Type B pancreatic cell (in vitro differentiated cells): ENCODE measurements at regions not wholly inside any gene's neighbourhood (a gene's known extent, or its start where the extent isn't known, plus 50 kb on each side); places are given as distances from the start of the nearest gene placed in this dataset.

Source experiments
- DNase-seq: peaks from one replicate; pipeline ENCODE4 v3.0.0; 2021; ENCODE audit warnings: mixed read lengths; ENCODE audit not compliant: unreplicated experiment; ENCODE audit errors: extremely low spot score
- H3K27ac Mint-ChIP-seq: 2 replicates; pipeline ENCODE4 v1.8.0; 2021; ENCODE audit warnings: mild to moderate bottlenecking, mixed read lengths
- H3K27me3 Mint-ChIP-seq: 2 replicates; pipeline ENCODE4 v1.8.0; 2021; ENCODE audit warnings: mixed read lengths
- H3K36me3 Mint-ChIP-seq: 2 replicates; pipeline ENCODE4 v1.8.0; 2021; ENCODE audit warnings: mixed read lengths
- H3K4me1 Mint-ChIP-seq: one replicate; pipeline ENCODE4 v1.8.0; 2021; ENCODE audit warnings: mixed read lengths; ENCODE audit not compliant: unreplicated experiment
- H3K4me3 Mint-ChIP-seq: 2 replicates; pipeline ENCODE4 v1.8.0; 2021; ENCODE audit warnings: mild to moderate bottlenecking, mixed read lengths
- H3K9me3 Mint-ChIP-seq: 2 replicates; pipeline ENCODE4 v1.8.0; 2021; ENCODE audit warnings: mixed read lengths
- TF ChIP-seq, protein P1 (sequence below): fragments of 200-600 bp; sonication (generic); conservative IDR thresholded peaks from 2 replicates; pipeline ENCODE4 v1.5.0; 2021; ENCODE audit warnings: antibody characterized with exemption, mild to moderate bottlenecking

DNA sequence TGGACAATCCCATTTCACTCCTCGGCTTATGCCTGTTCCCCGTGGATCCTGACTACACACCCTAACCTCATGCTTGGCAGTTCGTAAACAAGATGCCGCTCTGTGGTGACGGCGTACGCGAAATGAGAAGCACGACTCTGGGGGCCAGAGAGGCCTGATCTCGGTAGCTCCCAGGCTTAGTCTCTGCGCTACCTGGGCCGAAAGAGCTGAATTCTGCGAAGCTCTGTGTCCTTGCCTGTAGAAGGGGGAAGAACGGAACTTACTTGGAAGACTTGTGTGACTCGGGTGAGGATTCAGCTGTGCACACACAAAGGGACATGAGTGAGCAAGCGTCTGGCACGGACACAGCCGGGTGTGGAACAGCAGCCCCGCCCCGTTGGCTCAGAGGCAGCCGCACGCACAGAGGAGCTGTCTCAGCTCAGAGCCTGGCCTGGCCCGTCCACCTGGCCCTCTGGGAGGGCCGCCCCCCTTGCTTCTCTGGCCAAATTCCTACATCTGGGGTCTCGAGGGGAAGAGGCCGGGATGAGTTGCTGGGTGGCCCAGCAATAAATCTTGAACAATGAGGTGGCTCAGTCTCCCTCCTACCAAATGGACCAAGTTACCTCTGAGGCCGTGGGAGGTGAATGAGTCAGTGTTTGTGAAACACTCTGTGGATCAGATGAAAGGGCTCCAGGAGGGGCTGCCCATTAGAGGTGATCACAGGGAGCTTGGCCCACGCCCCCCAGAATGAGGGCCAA lies 83.8 kb downstream of the PDGFA start:
- Mint-ChIP-seq H3K27ac (peak overlapping the region; percentile 93), H3K4me3 (peak overlapping the region; percentile 69)
- no peak for DNase-seq

DNA sequence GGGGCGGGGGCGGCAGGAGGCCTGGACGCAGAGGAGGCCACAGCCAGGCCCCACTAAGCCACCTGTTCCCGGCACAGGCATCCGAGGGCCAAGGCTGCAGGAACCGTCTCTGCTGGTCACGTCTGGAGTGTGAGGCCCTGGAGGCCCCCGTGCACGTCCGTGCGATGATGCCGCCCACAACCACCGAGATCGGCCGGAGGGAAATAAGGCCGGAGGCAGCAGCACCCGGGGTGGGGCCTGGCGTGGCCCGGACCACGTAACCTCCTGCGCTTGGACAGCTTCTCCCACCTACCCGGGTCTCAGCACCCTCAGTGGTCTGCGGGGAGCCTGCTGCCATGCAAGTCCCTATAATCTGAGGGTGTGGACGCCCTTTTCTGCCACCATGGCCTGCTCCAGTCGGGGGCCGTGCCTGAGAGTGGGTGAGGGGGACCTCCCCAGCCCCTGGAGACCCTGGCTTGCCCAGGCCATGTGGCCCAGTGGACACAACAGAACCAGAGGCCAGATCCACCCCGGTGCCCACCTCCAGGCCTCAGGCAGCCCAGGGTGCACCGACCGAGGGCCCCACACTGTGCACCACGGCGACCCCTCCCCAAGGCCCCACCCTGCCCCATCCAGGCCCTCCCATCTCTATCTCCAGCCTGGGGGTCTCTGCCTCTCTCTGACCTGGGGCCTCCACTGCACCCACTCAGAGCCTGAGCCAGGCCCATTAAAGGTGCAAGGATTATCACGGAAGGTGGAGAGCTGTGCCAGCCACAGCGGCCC lies 83.1 kb downstream of the PDGFA start:
- Mint-ChIP-seq H3K4me1 (peaks cover 22% of the 10 kb centered on the region), H3K27me3 (peaks cover 16% of the 10 kb centered on the region), H3K9me3 (peaks cover 5% of the 10 kb centered on the region), H3K27ac (peak overlapping the region; percentile 43), H3K36me3 (no peaks in the 10 kb centered on the region), H3K4me3 (peak overlapping the region; percentile 45)
- TF ChIP-seq, protein P1, sequence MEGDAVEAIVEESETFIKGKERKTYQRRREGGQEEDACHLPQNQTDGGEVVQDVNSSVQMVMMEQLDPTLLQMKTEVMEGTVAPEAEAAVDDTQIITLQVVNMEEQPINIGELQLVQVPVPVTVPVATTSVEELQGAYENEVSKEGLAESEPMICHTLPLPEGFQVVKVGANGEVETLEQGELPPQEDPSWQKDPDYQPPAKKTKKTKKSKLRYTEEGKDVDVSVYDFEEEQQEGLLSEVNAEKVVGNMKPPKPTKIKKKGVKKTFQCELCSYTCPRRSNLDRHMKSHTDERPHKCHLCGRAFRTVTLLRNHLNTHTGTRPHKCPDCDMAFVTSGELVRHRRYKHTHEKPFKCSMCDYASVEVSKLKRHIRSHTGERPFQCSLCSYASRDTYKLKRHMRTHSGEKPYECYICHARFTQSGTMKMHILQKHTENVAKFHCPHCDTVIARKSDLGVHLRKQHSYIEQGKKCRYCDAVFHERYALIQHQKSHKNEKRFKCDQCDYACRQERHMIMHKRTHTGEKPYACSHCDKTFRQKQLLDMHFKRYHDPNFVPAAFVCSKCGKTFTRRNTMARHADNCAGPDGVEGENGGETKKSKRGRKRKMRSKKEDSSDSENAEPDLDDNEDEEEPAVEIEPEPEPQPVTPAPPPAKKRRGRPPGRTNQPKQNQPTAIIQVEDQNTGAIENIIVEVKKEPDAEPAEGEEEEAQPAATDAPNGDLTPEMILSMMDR = no peak
- DNase-seq = no peak

More for the DNA sequence above, 83.8 kb downstream of the PDGFA start:
- H3K36me3 Mint-ChIP-seq = no peaks in the 10 kb centered on the region
- peaks cover 16% of the 10 kb centered on the region for H3K27me3 Mint-ChIP-seq
- peaks cover 5% of the 10 kb centered on the region for H3K9me3 Mint-ChIP-seq
- peaks cover 22% of the 10 kb centered on the region for H3K4me1 Mint-ChIP-seq
- TF ChIP-seq, protein P1 = no peak

DNA sequence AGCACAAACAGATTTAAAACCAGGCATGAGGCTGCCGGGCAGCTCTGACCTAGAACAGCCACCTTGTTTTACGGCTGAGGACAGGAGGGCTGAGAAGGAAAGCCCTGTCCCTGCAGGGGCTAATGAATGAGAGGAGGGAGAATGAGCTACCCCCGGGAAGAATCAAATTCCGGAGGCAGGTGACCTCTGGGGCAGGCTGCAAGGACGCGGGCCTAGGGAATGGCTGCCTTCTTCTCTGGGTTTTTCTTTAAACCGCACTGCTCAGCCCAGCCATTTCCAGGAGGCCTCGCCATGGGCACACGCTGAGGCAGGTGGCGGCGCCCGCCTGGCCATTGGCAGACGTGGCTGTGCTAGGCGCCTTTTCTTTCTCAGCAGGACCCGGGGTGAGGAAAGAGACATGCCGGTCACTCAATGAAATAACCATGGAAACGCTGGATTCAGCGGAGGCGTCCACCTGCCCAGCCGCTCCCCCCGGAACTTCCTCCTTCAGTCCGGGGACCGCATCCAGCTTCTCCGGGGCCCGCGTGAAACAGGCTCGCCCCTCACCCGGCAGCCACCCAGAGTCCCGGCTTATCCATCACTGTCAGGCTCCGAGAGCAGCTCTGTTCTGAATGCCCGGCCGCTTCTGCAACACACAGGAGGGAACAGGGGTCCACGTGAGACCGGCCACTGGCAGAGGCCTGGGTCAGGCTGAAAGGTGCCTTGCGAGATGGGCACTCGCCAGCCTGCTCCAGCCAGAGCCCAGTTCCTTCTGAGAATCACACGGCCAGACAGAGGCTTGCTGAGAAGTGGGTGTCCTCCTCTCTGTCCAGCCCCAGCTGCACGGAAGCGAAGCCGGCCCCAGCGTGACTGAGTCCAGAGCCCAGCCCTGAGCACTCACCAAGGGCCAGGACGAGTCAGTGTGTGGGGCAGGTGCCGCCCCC lies 82.1 kb downstream of the PDGFA start:
- no peaks in the 10 kb centered on the region for H3K36me3 Mint-ChIP-seq
- DNase-seq = no peak
- H3K27ac Mint-ChIP-seq = peak overlapping the region; percentile 43
- H3K9me3 Mint-ChIP-seq = peaks cover 5% of the 10 kb centered on the region
- TF ChIP-seq, protein P1 = no peak
- H3K4me1 Mint-ChIP-seq = peaks cover 22% of the 10 kb centered on the region
- H3K4me3 Mint-ChIP-seq = peak overlapping the region; percentile 45
- H3K27me3 Mint-ChIP-seq = peaks cover 16% of the 10 kb centered on the region

DNA sequence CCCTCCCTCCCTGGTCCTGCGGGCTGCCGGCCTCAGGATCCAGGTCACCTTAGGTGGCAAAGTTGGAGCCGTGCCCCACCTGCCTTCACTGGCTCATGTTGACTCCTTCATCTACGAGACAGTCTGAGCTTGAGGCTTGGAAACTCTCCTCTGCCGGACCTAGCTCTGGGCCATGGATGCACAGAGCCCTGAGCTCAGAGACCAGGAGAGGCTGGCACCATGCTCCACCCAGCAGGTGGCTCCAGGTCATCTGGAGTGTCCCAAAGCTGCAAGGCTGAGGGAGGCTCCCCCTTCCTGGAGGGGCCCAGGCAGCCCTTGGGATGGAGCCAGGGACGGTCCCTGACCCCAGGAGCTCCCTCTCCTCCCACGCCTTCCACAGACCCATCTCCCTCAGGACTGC lies 81.3 kb downstream of the PDGFA start:
- Mint-ChIP-seq H3K27ac (no peak overlapping the region), H3K4me1 (peaks cover 22% of the 10 kb centered on the region), H3K27me3 (peaks cover 16% of the 10 kb centered on the region), H3K9me3 (peaks cover 5% of the 10 kb centered on the region), H3K36me3 (no peaks in the 10 kb centered on the region), H3K4me3 (no peak overlapping the region)
- DNase-seq = no peak
- TF ChIP-seq, protein P1 = no peak

DNA sequence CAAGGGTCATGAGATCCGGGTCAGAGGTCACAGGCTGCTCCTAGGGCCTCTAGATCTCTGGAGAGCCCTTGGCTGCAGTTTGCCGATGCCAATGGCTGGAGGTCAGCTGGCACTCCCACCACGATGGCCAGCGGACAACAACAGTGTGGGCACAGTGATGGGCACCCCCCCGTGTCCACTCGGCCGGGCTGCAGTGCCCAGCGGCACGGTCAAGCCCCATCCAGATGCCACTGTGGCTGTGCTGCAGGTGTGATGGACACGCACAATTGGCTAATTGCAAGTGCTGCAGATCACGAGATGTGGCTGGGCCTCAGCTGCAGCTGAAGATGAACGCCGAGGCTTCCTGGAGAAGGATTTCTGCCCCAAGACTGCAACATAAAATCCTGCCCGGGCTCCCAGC lies 80.7 kb downstream of the PDGFA start:
- no peak for DNase-seq
- TF ChIP-seq, protein P1 = no peak
- Mint-ChIP-seq H3K27ac (no peak overlapping the region), H3K27me3 (peaks cover 16% of the 10 kb centered on the region), H3K4me1 (peaks cover 22% of the 10 kb centered on the region), H3K36me3 (no peaks in the 10 kb centered on the region), H3K4me3 (no peak overlapping the region), H3K9me3 (peaks cover 5% of the 10 kb centered on the region)
